ENCODE measurements at regions not wholly inside any gene's neighbourhood (a gene's known extent, or its start where the extent isn't known, plus 50 kb on each side); places are given as distances from the start of the nearest gene placed in this dataset.

GRCh38 chr18:39491408-39491807 lies 1925.8 kb upstream of the CELF4 start:
- no peak overlapping the region for H3K4me3 ChIP-seq (replicated peaks in 1 of 2; ENCODE audit: low read depth in 2 of 2, low read length in 2 of 2)
- TF ChIP-seq CTCF (IDR thresholded peaks at IDR 0.05; ENCODE audit: low read depth, low read length), result no peak
- DNase-seq (ENCODE audit: low read depth in 2 of 2), result peak; percentile 7 to 8

DNA sequence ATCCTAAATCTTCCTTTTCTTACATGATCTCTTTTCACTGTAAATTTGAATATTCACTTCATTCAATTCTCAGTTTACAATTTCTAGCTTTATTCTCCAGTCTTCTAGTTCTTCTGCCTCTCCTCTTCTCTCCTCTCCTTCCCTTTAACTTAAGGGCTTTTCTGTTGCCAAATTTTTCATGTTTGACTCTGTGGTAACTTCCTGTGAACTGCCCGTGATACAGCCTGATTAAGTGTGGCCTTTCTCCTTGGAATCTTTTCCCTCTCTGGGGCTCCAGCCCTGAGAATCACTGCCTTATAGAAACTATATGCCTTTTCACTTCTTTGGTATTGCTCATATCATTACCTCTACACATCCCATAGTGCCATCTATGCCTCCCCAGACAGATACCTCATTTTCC lies 1923.8 kb upstream of the CELF4 start:
- DNase-seq (ENCODE audit: low read depth in 2 of 2), result peak; percentile 9 to 59
- no peak for TF ChIP-seq CTCF (IDR thresholded peaks at IDR 0.05; ENCODE audit: low read depth, low read length)
- no peak overlapping the region for H3K4me3 ChIP-seq (replicated peaks in 1 of 2; ENCODE audit: low read depth in 2 of 2, low read length in 2 of 2)

GRCh38 chr18:39487932-39488331 lies 1922.3 kb upstream of the CELF4 start:
- DNase-seq (ENCODE audit: low read depth in 2 of 2), result no peak
- no peak overlapping the region for H3K4me3 ChIP-seq (replicated peaks in 1 of 2; ENCODE audit: low read depth in 2 of 2, low read length in 2 of 2)
- TF ChIP-seq CTCF (IDR thresholded peaks at IDR 0.05; ENCODE audit: low read depth, low read length), result no peak

GRCh38 chr18:39486268-39486667 lies 1920.7 kb upstream of the CELF4 start:
- no peak for DNase-seq (ENCODE audit: low read depth in 2 of 2)
- TF ChIP-seq CTCF (IDR thresholded peaks at IDR 0.05; ENCODE audit: low read depth, low read length), result no peak
- H3K4me3 ChIP-seq (replicated peaks in 1 of 2; ENCODE audit: low read depth in 2 of 2, low read length in 2 of 2), result no peak overlapping the region

DNA sequence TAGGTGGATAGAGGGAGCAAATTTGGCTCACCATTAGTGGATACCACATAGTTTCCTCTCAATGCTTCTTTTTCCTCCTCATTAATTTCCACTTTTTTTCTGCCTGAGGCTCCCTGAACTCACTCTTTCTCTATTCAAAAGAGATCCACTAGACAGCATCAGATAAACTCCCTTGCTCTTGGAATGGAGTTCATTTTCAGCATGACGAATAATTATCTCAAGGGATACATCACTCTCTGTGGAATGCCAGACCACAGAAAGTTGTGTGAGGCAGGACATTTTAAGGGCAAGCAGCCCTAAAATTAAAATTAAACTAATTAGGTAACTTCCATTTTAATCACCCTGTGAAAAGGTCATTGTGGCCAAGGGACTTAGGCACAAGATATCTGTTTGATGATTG lies 1920.1 kb upstream of the CELF4 start:
- no peak for TF ChIP-seq CTCF (IDR thresholded peaks at IDR 0.05; ENCODE audit: low read depth, low read length)
- no peak overlapping the region for H3K4me3 ChIP-seq (replicated peaks in 1 of 2; ENCODE audit: low read depth in 2 of 2, low read length in 2 of 2)
- DNase-seq (ENCODE audit: low read depth in 2 of 2), result peak; percentile 1 to 48

- TF ChIP-seq CTCF (IDR thresholded peaks at IDR 0.05; ENCODE audit: low read depth, low read length), result no peak
- H3K4me3 ChIP-seq (replicated peaks in 1 of 2; ENCODE audit: low read depth in 2 of 2, low read length in 2 of 2), result no peak overlapping the region
- DNase-seq (ENCODE audit: low read depth in 2 of 2), result no peak
Observed at GRCh38 chr18:39481281-39481680, 1915.7 kb upstream of the CELF4 start.

DNA sequence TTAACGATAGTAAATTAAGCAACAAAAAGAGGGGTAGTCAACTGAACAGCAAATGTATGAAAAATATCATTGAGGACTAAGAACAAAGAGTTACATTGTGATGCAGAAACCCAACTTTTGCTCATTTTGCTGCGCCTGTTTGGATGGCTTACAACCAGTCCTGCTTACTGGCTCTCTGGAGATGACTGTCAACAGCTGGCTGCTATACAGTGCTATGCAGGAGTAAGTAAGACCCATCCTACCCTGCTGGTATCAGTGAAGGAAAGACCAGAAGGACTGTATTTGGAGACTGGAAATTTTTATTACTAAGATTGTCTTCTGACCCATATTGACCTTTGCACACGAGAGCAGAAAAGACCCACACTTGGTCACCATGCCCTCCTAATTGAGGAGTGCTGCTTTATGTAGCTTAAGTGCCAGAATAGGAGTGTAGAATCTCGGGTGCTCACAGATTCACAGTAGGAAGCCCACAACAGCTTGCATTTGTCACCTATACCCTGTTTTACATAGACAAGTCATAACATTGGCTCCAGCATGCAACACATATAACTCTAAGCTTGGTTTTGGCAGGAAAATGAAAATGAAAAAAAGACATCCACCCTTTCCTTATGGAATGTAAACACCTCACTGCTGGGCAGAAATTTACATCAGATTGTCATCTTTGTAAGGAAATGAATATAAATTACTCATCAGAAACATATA lies 1915.0 kb upstream of the CELF4 start:
- no peak for TF ChIP-seq CTCF (IDR thresholded peaks at IDR 0.05; ENCODE audit: low read depth, low read length)
- DNase-seq (ENCODE audit: low read depth in 2 of 2), result peak in 1 of 2 donors; percentile 3
- no peak overlapping the region for H3K4me3 ChIP-seq (replicated peaks in 1 of 2; ENCODE audit: low read depth in 2 of 2, low read length in 2 of 2)
